ENCODE measurements at regions not wholly inside any gene's neighbourhood (a gene's known extent, or its start where the extent isn't known, plus 50 kb on each side); places are given as distances from the start of the nearest gene placed in this dataset.

DNA sequence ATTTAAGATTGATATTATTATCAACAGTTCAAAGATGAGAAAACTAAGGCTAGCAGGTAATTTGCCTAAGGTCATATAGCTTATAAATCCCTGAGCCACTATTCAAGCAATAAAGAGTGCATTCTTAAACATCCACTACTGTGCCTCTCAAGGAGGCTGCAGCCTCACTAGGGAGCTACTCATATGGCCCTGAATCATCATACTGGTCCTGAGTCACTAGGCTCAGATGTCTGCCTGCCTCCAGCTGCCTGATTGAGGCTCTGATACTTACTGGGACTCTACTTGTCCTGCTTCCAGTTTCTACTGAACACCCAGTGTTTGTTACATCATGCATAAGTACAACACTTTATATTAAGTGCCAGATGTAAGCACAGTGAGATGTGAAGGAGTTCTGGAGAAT lies 110.7 kb downstream of the AASDH start:
- Histone ChIP-seq H3K4me3 (ENCODE audit: low read depth, low read length) (no peak overlapping the region), H3K9me3 (no peaks in the 10 kb centered on the region), H3K4me1 (no peaks in the 10 kb centered on the region), H3K27me3 (replicated peaks; ENCODE audit: control insufficient read depth, insufficient read depth, low read length) (no peaks in the 10 kb centered on the region), H3K36me3 (ENCODE audit: control insufficient read depth, insufficient read depth, low read length) (no peaks in the 10 kb centered on the region; the same call in 1 of the 2 replicates)
- no peaks in the 10 kb centered on the region for H3K27me3 Mint-ChIP-seq (ENCODE audit: insufficient read depth, unreplicated experiment)
- TF ChIP-seq, protein P1, sequence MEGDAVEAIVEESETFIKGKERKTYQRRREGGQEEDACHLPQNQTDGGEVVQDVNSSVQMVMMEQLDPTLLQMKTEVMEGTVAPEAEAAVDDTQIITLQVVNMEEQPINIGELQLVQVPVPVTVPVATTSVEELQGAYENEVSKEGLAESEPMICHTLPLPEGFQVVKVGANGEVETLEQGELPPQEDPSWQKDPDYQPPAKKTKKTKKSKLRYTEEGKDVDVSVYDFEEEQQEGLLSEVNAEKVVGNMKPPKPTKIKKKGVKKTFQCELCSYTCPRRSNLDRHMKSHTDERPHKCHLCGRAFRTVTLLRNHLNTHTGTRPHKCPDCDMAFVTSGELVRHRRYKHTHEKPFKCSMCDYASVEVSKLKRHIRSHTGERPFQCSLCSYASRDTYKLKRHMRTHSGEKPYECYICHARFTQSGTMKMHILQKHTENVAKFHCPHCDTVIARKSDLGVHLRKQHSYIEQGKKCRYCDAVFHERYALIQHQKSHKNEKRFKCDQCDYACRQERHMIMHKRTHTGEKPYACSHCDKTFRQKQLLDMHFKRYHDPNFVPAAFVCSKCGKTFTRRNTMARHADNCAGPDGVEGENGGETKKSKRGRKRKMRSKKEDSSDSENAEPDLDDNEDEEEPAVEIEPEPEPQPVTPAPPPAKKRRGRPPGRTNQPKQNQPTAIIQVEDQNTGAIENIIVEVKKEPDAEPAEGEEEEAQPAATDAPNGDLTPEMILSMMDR (IDR thresholded peaks at IDR 0.05; ENCODE audit: insufficient read depth in 1 of 2, low read depth in 1 of 2, low read length in 1 of 2, severe bottlenecking in 1 of 2, unreplicated experiment in 1 of 2), result no peak
- H3K4me3 Mint-ChIP-seq (ENCODE audit: unreplicated experiment), result no peak overlapping the region
- DNase-seq, result no peak
- peaks cover 7% of the 10 kb centered on the region for H3K4me1 Mint-ChIP-seq (ENCODE audit: low read depth, unreplicated experiment)
- intact Hi-C loops (cut with micrococcal nuclease; ENCODE audit: unreplicated experiment), result no loop called here
- peaks cover 6% of the 10 kb centered on the region for H3K36me3 Mint-ChIP-seq (ENCODE audit: insufficient read depth, unreplicated experiment)
- ChIA-PET POLR2A (no interaction called here), CTCF (no interaction called here)
- no peak overlapping the region for H3K27ac Mint-ChIP-seq (ENCODE audit: unreplicated experiment)
- BruUV-seq (replicated peaks), result no TSS peak
- peaks cover 10% of the 10 kb centered on the region for H3K9me3 Mint-ChIP-seq (ENCODE audit: unreplicated experiment)

DNA sequence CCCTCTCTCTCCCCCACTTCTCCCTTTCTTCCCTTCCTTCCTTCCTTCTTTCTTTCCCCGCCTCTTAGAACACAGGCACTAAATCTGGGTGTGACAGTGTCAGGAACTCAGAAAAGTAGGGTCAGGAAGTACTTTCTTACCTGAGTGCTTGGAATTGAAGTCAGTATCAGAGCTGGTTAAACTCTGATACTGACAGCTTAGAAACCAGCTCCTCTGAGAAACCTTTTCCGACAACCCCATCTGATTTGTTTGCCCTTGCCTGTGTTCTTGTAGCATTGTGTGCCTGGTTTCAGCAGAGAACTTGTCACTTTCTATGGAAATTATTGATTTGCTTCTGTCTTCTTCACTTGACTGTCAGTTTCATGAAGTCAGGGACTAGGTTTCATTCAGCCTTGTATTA lies 113.9 kb downstream of the AASDH start:
- POLR2A ChIA-PET, result no interaction called here

DNA sequence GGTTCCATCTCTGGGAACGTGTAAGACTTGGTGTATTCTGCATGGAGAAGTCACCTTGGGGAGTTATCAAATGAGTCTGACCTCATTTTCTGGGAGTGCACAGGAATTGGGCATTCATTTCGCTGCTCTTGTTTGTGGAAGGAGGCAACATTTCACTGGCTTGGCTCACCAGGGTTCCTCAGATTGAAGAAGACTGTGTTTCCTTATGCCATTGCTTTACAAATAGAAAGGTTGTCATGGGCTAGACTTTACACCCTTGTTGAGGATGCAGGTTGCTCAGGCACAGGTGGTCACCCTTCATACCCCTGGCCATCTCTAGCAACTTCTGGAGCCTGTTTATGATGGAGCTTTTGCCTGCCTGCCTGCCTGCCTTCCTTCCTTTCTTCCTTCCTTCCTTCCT lies 114.4 kb downstream of the AASDH start:
- Mint-ChIP-seq H3K27me3 (ENCODE audit: insufficient read depth, unreplicated experiment) (no peaks in the 10 kb centered on the region), H3K4me1 (ENCODE audit: low read depth, unreplicated experiment) (peaks cover 7% of the 10 kb centered on the region), H3K9me3 (ENCODE audit: unreplicated experiment) (peaks cover 10% of the 10 kb centered on the region), H3K4me3 (ENCODE audit: unreplicated experiment) (no peak overlapping the region), H3K36me3 (ENCODE audit: insufficient read depth, unreplicated experiment) (peaks cover 6% of the 10 kb centered on the region), H3K27ac (ENCODE audit: unreplicated experiment) (no peak overlapping the region)
- POLR2A ChIA-PET, result no interaction called here
- H3K4me3 ChIP-seq (ENCODE audit: low read depth, low read length), result no peak overlapping the region
- CTCF ChIA-PET, result no interaction called here
- no peaks in the 10 kb centered on the region for H3K36me3 ChIP-seq (ENCODE audit: control insufficient read depth, insufficient read depth, low read length)
- H3K9me3 ChIP-seq, result no peaks in the 10 kb centered on the region
- H3K4me1 ChIP-seq, result no peaks in the 10 kb centered on the region
- intact Hi-C loops (cut with micrococcal nuclease; ENCODE audit: unreplicated experiment), result no loop called here
- DNase-seq, result no peak
- H3K27me3 ChIP-seq (replicated peaks; ENCODE audit: control insufficient read depth, insufficient read depth, low read length), result no peaks in the 10 kb centered on the region
- no TSS peak for BruUV-seq (replicated peaks)
- TF ChIP-seq, protein P1 (IDR thresholded peaks at IDR 0.05; ENCODE audit: insufficient read depth in 1 of 2, low read depth in 1 of 2, low read length in 1 of 2, severe bottlenecking in 1 of 2, unreplicated experiment in 1 of 2), result no peak

More for the DNA sequence above, 113.9 kb downstream of the AASDH start:
- TF ChIP-seq, protein P1 (IDR thresholded peaks at IDR 0.05; ENCODE audit: insufficient read depth in 1 of 2, low read depth in 1 of 2, low read length in 1 of 2, severe bottlenecking in 1 of 2, unreplicated experiment in 1 of 2), result no peak
- H3K27me3 ChIP-seq (replicated peaks; ENCODE audit: control insufficient read depth, insufficient read depth, low read length), result no peaks in the 10 kb centered on the region
- H3K36me3 Mint-ChIP-seq (ENCODE audit: insufficient read depth, unreplicated experiment), result peaks cover 6% of the 10 kb centered on the region
- H3K36me3 ChIP-seq (ENCODE audit: control insufficient read depth, insufficient read depth, low read length), result no peaks in the 10 kb centered on the region
- CTCF ChIA-PET, result no interaction called here
- no peak for DNase-seq
- H3K4me3 ChIP-seq (ENCODE audit: low read depth, low read length), result no peak overlapping the region
- no peaks in the 10 kb centered on the region for H3K4me1 ChIP-seq
- H3K4me1 Mint-ChIP-seq (ENCODE audit: low read depth, unreplicated experiment), result peaks cover 7% of the 10 kb centered on the region
- H3K9me3 Mint-ChIP-seq (ENCODE audit: unreplicated experiment), result peaks cover 10% of the 10 kb centered on the region
- intact Hi-C loops (cut with micrococcal nuclease; ENCODE audit: unreplicated experiment), result no loop called here
- no TSS peak for BruUV-seq (replicated peaks)
- H3K27ac Mint-ChIP-seq (ENCODE audit: unreplicated experiment), result no peak overlapping the region
- H3K27me3 Mint-ChIP-seq (ENCODE audit: insufficient read depth, unreplicated experiment), result no peaks in the 10 kb centered on the region
- no peaks in the 10 kb centered on the region for H3K9me3 ChIP-seq
- H3K4me3 Mint-ChIP-seq (ENCODE audit: unreplicated experiment), result no peak overlapping the region

Measured in Caco-2 (cell line).